H9 (cell line): ENCODE measurements at regions not wholly inside any gene's neighbourhood (a gene's known extent, or its start where the extent isn't known, plus 50 kb on each side); places are given as distances from the start of the nearest gene placed in this dataset.

Experiments
- DNase-seq: peaks from one replicate; pipeline ENCODE4 v3.0.0-alpha.2; 2017
- H2AFZ ChIP-seq: one replicate; pipeline ENCODE4 v1.6.1; 2013; ENCODE audit warnings: mild to moderate bottlenecking, low read length, control low read depth, moderate library complexity
- H2AK5ac ChIP-seq: 2 replicates; pipeline ENCODE4 v1.6.1; 2013; ENCODE audit warnings: low read length, control low read depth, mixed read lengths; ENCODE audit not compliant: insufficient read length
- H2BK120ac ChIP-seq: one replicate; pipeline ENCODE4 v1.6.1; 2013; ENCODE audit warnings: low read depth, mild to moderate bottlenecking, low read length, control low read depth, inconsistent platforms; ENCODE audit not compliant: poor library complexity, severe bottlenecking
- H2BK12ac ChIP-seq: 2 replicates; pipeline ENCODE4 v1.6.1; 2013; ENCODE audit warnings: low read length, control low read depth, mixed read lengths, low read depth; ENCODE audit not compliant: insufficient read length
- H2BK15ac ChIP-seq: 2 replicates; pipeline ENCODE4 v1.6.1; 2013; ENCODE audit warnings: low read depth, low read length, control low read depth
- H2BK20ac ChIP-seq: one replicate; pipeline ENCODE4 v1.6.1; 2013; ENCODE audit warnings: low read depth, mild to moderate bottlenecking, low read length, control low read depth, inconsistent platforms; ENCODE audit not compliant: poor library complexity, severe bottlenecking
- H2BK5ac ChIP-seq: 2 replicates; pipeline ENCODE4 v1.6.1; 2013; ENCODE audit warnings: low read length, control low read depth, mixed read lengths; ENCODE audit not compliant: insufficient read length
- H3K14ac ChIP-seq: 2 replicates; pipeline ENCODE4 v1.6.1; 2013; ENCODE audit warnings: low read length, control low read depth; ENCODE audit not compliant: insufficient read depth
- H3K18ac ChIP-seq: 2 replicates; pipeline ENCODE4 v1.6.1; 2013; ENCODE audit warnings: low read depth, mild to moderate bottlenecking, mixed read lengths, low read length, control low read depth; ENCODE audit not compliant: insufficient read length
- H3K23ac ChIP-seq: 2 replicates; pipeline ENCODE4 v1.6.1; 2013; ENCODE audit warnings: low read length, control low read depth, mixed read lengths, low read depth; ENCODE audit not compliant: insufficient read length
- H3K23me2 ChIP-seq: 2 replicates; pipeline ENCODE4 v1.6.1; 2013; ENCODE audit warnings: low read depth, mild to moderate bottlenecking, mixed read lengths, low read length, control low read depth; ENCODE audit not compliant: insufficient read length, poor library complexity, severe bottlenecking
- H3K27ac ChIP-seq: 2 replicates; pipeline ENCODE4 v1.5.1; 2013; ENCODE audit warnings: low read length, control low read depth, mixed read lengths, low read depth; ENCODE audit not compliant: insufficient read length
- H3K27me3 ChIP-seq: 2 replicates; pipeline ENCODE4 v1.6.1; 2013; ENCODE audit warnings: low read length, control low read depth, inconsistent platforms; ENCODE audit not compliant: insufficient read depth
- H3K4ac ChIP-seq: 2 replicates; pipeline ENCODE4 v1.6.1; 2013; ENCODE audit warnings: low read depth, mild to moderate bottlenecking, control low read depth, inconsistent platforms, low read length, moderate library complexity
- H3K4me1 ChIP-seq: 2 replicates; pipeline ENCODE4 v1.6.1; 2013; ENCODE audit warnings: low read length, control low read depth, inconsistent platforms; ENCODE audit not compliant: insufficient read depth
- H3K4me2 ChIP-seq: 2 replicates; pipeline ENCODE4 v1.6.1; 2013; ENCODE audit warnings: low read length, control low read depth, mixed read lengths; ENCODE audit not compliant: insufficient read length, insufficient read depth
- H3K56ac ChIP-seq: 2 replicates; pipeline ENCODE4 v1.6.1; 2013; ENCODE audit warnings: low read depth, mild to moderate bottlenecking, mixed read lengths, low read length, control low read depth; ENCODE audit not compliant: insufficient read length
- H3K79me1 ChIP-seq: 2 replicates; pipeline ENCODE4 v1.6.1; 2013; ENCODE audit warnings: low read depth, mild to moderate bottlenecking, moderate library complexity, low read length, control low read depth, inconsistent platforms; ENCODE audit not compliant: insufficient read depth, poor library complexity, severe bottlenecking
- H3K79me2 ChIP-seq: 2 replicates; pipeline ENCODE4 v1.6.1; 2013; ENCODE audit warnings: low read length, control low read depth, inconsistent platforms; ENCODE audit not compliant: insufficient read depth
- H3K9ac ChIP-seq: 2 replicates; pipeline ENCODE4 v1.6.1; 2013; ENCODE audit warnings: low read length, control low read depth, mixed read lengths; ENCODE audit not compliant: insufficient read length; ENCODE audit errors: extremely low read depth
- H3K9me3 ChIP-seq: one replicate; pipeline ENCODE4 v1.6.1; 2013; ENCODE audit warnings: low read depth, low read length, inconsistent platforms; ENCODE audit not compliant: control insufficient read depth
- H3T11ph ChIP-seq: one replicate; pipeline ENCODE4 v1.6.1; 2013; ENCODE audit warnings: mild to moderate bottlenecking, low read length, control low read depth, inconsistent platforms
- H4K20me1 ChIP-seq: one replicate; pipeline ENCODE4 v1.6.1; 2013; ENCODE audit not compliant: control insufficient read depth, insufficient read length, insufficient read depth
- H4K5ac ChIP-seq: 2 replicates; pipeline ENCODE4 v1.6.1; 2013; ENCODE audit warnings: low read depth, mild to moderate bottlenecking, mixed read lengths, low read length, control low read depth; ENCODE audit not compliant: insufficient read length
- H4K8ac ChIP-seq: replicated peaks from 2 replicates; pipeline ENCODE4 v1.6.1; 2013; ENCODE audit warnings: low read length, control low read depth, mixed read lengths, low read depth; ENCODE audit not compliant: insufficient read length
- H4K91ac ChIP-seq: 2 replicates; pipeline ENCODE4 v1.6.1; 2013; ENCODE audit warnings: low read depth, mild to moderate bottlenecking, moderate library complexity, mixed read lengths, low read length, control low read depth; ENCODE audit not compliant: insufficient read length
- H3K27ac Mint-ChIP-seq, 3 experiments: 2 replicates in 2 of 3; 3 replicates in 1 of 3; pipeline ENCODE4 v1.8.0; 2020 to 2021; ENCODE audit warnings: mixed read lengths in 3 of 3, mild to moderate bottlenecking in 1 of 3, moderate library complexity in 1 of 3
- H3K27me3 Mint-ChIP-seq: 2 replicates; pipeline ENCODE4 v1.8.0; 2021; ENCODE audit warnings: low read depth, mild to moderate bottlenecking, moderate library complexity, mixed read lengths
- H3K36me3 Mint-ChIP-seq, 3 experiments: 2 replicates in 2 of 3; 3 replicates in 1 of 3; pipeline ENCODE4 v1.8.0; 2020 to 2021; ENCODE audit warnings: low read depth in 3 of 3, mixed read lengths in 3 of 3; ENCODE audit not compliant: insufficient read depth in 1 of 3
- H3K4me1 Mint-ChIP-seq, 2 experiments: 2 replicates each; pipeline ENCODE4 v1.8.0; 2020; ENCODE audit warnings: mixed read lengths in 2 of 2
- H3K4me3 Mint-ChIP-seq, 2 experiments: 2 replicates in 1 of 2; 3 replicates in 1 of 2; pipeline ENCODE4 v1.8.0; 2020 to 2021; ENCODE audit warnings: mild to moderate bottlenecking in 2 of 2, mixed read lengths in 2 of 2, moderate library complexity in 1 of 2
- H3K9me3 Mint-ChIP-seq, 2 experiments: 2 replicates in 1 of 2; 3 replicates in 1 of 2; pipeline ENCODE4 v1.8.0; 2020; ENCODE audit warnings: mild to moderate bottlenecking in 2 of 2, mixed read lengths in 2 of 2, moderate library complexity in 1 of 2
- CTCF ChIP-seq: fragments of 200-600 bp; sonication (generic); conservative IDR thresholded peaks from 3 replicates; pipeline ENCODE4 v1.8.0; 2021; ENCODE audit warnings: antibody characterized with exemption, mild to moderate bottlenecking
- WGBS: extraction: QIAGEN DNeasy Blood & Tissue Kit; methylation state at CpG from one replicate; pipeline ENCODE4 v1.1.7; 2013; ENCODE audit warnings: missing lambda C conversion rate, low lambda C conversion rate, mixed read lengths; ENCODE audit not compliant: insufficient read length; ENCODE audit errors: extremely low coverage; 5-methylcytosine and 5-hydroxymethylcytosine counted together

GRCh38 chr5:111863801-111864200, 106.8 kb upstream of the NREP start:
- Mint-ChIP-seq H3K27me3 (no peaks in the 10 kb centered on the region), H3K9me3 (no peaks in the 10 kb centered on the region), H3K4me1 (no peaks in the 10 kb centered on the region), H3K27ac (no peak overlapping the region), H3K36me3 (no peaks in the 10 kb centered on the region), H3K4me3 (no peak overlapping the region)
- Histone ChIP-seq H3K27me3 (no peaks in the 10 kb centered on the region), H3K27ac (no peak overlapping the region), H3K4ac (no peak overlapping the region), H3T11ph (no peak overlapping the region), H2AFZ (no peak overlapping the region), H2AK5ac (no peak overlapping the region), H4K91ac (no peak overlapping the region), H3K4me2 (no peak overlapping the region), H3K4me1 (no peaks in the 10 kb centered on the region), H3K79me2 (no peaks in the 10 kb centered on the region; the same call in 1 of the 2 replicates), H2BK20ac (no peak overlapping the region), H3K56ac (no peak overlapping the region), H4K8ac (no peak overlapping the region), H3K9me3 (no peaks in the 10 kb centered on the region), H3K23ac (no peak overlapping the region), H3K9ac (no peak overlapping the region), H4K5ac (no peak overlapping the region), H2BK5ac (no peak overlapping the region), H2BK120ac (no peak overlapping the region), H3K14ac (no peak overlapping the region), H3K18ac (no peak overlapping the region), H2BK15ac (no peak overlapping the region), H4K20me1 (no peaks in the 10 kb centered on the region), H2BK12ac (no peak overlapping the region), H3K79me1 (no peaks in the 10 kb centered on the region), H3K23me2 (no peaks in the 10 kb centered on the region)
- no peak for TF ChIP-seq CTCF
- WGBS: no CpG with 5 or more reads among the region's 1 CpG
- DNase-seq: no peak
